ENCODE measurements at regions not wholly inside any gene's neighbourhood (a gene's known extent, or its start where the extent isn't known, plus 50 kb on each side); places are given as distances from the start of the nearest gene placed in this dataset.
"Not testable (repeated sequence)": the region's sequence is repeated elsewhere in the genome, so short reads cannot be mapped to it uniquely, and the experiment has no call there.

DNA sequence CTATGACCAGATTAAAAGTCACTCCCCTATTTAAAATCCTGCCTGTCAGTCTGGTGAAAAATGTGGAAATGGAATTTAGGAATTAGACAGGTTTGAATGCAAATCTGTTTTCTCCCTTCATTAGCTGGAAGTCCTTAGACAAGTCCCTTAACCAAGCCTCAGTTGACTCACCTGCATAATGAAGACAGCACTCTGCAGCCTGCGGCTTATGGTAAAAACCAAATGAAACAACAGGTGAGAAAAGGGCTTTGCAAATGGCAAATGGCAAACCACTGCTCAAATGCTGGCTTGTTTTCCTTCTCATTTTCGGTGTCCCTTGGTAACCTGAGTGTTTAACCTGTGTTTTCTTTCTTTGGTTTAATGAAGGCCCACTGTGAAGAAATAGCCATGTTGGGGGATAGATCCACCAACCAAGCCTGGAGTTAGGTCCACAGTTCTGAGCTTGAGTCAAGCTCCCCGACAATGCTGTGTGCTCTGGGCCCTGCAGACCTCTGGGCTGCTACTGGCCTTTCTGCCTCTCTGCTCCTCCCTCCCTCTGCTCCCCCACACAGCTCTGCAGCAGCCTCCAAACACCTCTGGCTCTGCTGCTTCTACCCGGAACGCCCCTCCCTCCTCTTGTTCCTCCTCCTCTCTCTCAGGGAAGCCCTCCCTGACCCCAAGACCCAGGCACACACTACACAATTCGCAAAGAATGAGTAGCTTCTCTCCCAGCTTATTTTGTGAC lies 641.8 kb downstream of the MATN1 start:
- no peak overlapping the region for H3K4me3 ChIP-seq (IDR thresholded peaks at IDR 0.05; ENCODE audit: insufficient read depth, low read depth, low read length)
- no peak overlapping the region for H2AFZ ChIP-seq (ENCODE audit: low read depth)
- TF ChIP-seq CTCF (conservative IDR thresholded peaks at IDR 0.05; ENCODE audit: low read depth, low read length) = no peak
- no peaks in the 10 kb centered on the region for H3K36me3 ChIP-seq (ENCODE audit: insufficient read depth)
- no peaks in the 10 kb centered on the region; the same call in 1 of the 2 replicates for H3K27me3 ChIP-seq (ENCODE audit: insufficient read depth, low read depth)
- no peaks in the 10 kb centered on the region for H3K4me1 ChIP-seq (ENCODE audit: low read depth, poor library complexity, severe bottlenecking)
- H4K20me1 ChIP-seq (ENCODE audit: insufficient read depth) = no peaks in the 10 kb centered on the region
- H3K4me2 ChIP-seq = no peak overlapping the region
- H3K79me2 ChIP-seq (ENCODE audit: insufficient read depth, low read depth) = no peaks in the 10 kb centered on the region
- H3K9ac ChIP-seq = no peak overlapping the region
- H3K27ac ChIP-seq = no peak overlapping the region

- H3K27ac ChIP-seq; H2AFZ ChIP-seq (ENCODE audit: low read depth); H3K9ac ChIP-seq; H3K4me3 ChIP-seq (IDR thresholded peaks at IDR 0.05; ENCODE audit: insufficient read depth, low read depth, low read length); H3K27me3 ChIP-seq (ENCODE audit: insufficient read depth, low read depth); H3K4me2 ChIP-seq; H3K36me3 ChIP-seq (ENCODE audit: insufficient read depth); H4K20me1 ChIP-seq (ENCODE audit: insufficient read depth); H3K4me1 ChIP-seq (ENCODE audit: low read depth, poor library complexity, severe bottlenecking); H3K79me2 ChIP-seq (ENCODE audit: insufficient read depth, low read depth): not testable (repeated sequence)
Observed at GRCh38 chr1:30075916-30076315, 647.5 kb downstream of the MATN1 start.

DNA sequence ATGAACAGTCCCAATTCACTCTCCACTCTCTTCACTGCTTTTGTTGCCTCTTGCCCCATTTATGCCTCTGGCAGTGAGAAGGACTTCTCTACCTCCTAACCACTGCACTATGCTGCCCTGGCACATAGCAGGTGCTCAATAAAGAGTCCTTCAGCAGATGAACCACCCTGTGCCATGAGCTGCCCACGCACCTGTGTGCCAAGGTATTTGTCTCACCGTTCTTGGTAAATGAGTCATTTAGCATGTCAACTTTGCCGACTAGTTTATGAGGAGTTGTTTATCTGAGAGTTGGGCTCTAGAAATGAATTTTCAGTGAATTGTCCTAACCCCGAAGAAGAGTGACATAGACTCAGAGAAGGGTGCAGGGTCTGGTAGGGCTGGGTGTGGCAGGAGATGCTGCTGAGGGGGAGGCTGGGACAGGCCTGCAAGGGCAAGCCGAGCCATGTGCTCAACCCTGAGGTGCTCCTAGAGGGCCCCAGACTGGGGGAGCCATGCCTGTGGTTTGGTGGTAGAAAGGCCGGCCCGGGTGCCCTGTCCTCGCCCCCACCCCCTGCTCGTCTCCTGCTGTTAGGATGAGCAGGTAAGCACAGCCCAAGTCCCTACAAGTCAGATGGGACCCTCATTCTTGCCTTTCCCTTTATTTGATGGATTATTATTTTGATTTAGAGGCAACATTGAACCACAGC lies 654.5 kb downstream of the MATN1 start:
- TF ChIP-seq CTCF (conservative IDR thresholded peaks at IDR 0.05; ENCODE audit: low read depth, low read length) = no peak
- Histone ChIP-seq H4K20me1 (ENCODE audit: insufficient read depth) (no peaks in the 10 kb centered on the region), H3K4me2 (no peak overlapping the region), H3K4me3 (IDR thresholded peaks at IDR 0.05; ENCODE audit: insufficient read depth, low read depth, low read length) (no peak overlapping the region), H3K27me3 (ENCODE audit: insufficient read depth, low read depth) (no peaks in the 10 kb centered on the region; the same call in 1 of the 2 replicates), H3K9ac (no peak overlapping the region), H2AFZ (ENCODE audit: low read depth) (no peak overlapping the region), H3K79me2 (ENCODE audit: insufficient read depth, low read depth) (no peaks in the 10 kb centered on the region), H3K36me3 (ENCODE audit: insufficient read depth) (no peaks in the 10 kb centered on the region), H3K4me1 (ENCODE audit: low read depth, poor library complexity, severe bottlenecking) (no peaks in the 10 kb centered on the region), H3K27ac (no peak overlapping the region)

- Histone ChIP-seq H3K4me3 (IDR thresholded peaks at IDR 0.05; ENCODE audit: insufficient read depth, low read depth, low read length) (no peak overlapping the region), H3K27ac (no peak overlapping the region), H2AFZ (ENCODE audit: low read depth) (no peak overlapping the region), H3K36me3 (ENCODE audit: insufficient read depth) (no peaks in the 10 kb centered on the region), H3K4me2 (no peak overlapping the region), H3K4me1 (ENCODE audit: low read depth, poor library complexity, severe bottlenecking) (no peaks in the 10 kb centered on the region), H3K79me2 (ENCODE audit: insufficient read depth, low read depth) (no peaks in the 10 kb centered on the region), H3K9ac (no peak overlapping the region), H4K20me1 (ENCODE audit: insufficient read depth) (no peaks in the 10 kb centered on the region), H3K27me3 (ENCODE audit: insufficient read depth, low read depth) (peaks cover 4% of the 10 kb centered on the region; the same call in 1 of the 2 replicates)
- TF ChIP-seq CTCF (conservative IDR thresholded peaks at IDR 0.05; ENCODE audit: low read depth, low read length) = no peak
Observed at GRCh38 chr1:30064547-30064946, 658.8 kb downstream of the MATN1 start.

All from KMS-11 (cell line).